Lung (tissue), 11 donors: ENCODE measurements at regions not wholly inside any gene's neighbourhood (a gene's known extent, or its start where the extent isn't known, plus 50 kb on each side); places are given as distances from the start of the nearest gene placed in this dataset.

Experiments
- ATAC-seq: fragments of 200-7000 bp; cut with Tn5 transposase; one replicate; pipeline ENCODE4 v1.9.1; 2020; ENCODE audit warnings: moderate number of reproducible peaks; ENCODE audit not compliant: insufficient read depth, low FRiP score
- DNase-seq, 3 donors: peaks; one replicate each; pipeline ENCODE4 v3.0.0-alpha.2; 2013 to 2017
- H3K27ac ChIP-seq, 2 donors: one replicate each; pipeline ENCODE4 v1.5.1; 2013; ENCODE audit warnings: mild to moderate bottlenecking in 2 of 2, moderate library complexity in 2 of 2, control low read depth in 1 of 2, inconsistent platforms in 1 of 2, low read depth in 1 of 2, low read length in 1 of 2
- H3K27me3 ChIP-seq, 3 donors: one replicate each; pipeline ENCODE4 v1.5.1; 2013; ENCODE audit warnings: low read length in 2 of 3; ENCODE audit not compliant: control insufficient read depth in 3 of 3, insufficient read depth in 3 of 3
- H3K36me3 ChIP-seq, 4 donors: one replicate each; pipeline ENCODE4 v1.5.1; 2013; ENCODE audit warnings: low read length in 4 of 4, mild to moderate bottlenecking in 1 of 4, moderate library complexity in 1 of 4; ENCODE audit not compliant: control insufficient read depth in 4 of 4, insufficient read depth in 4 of 4
- H3K4me1 ChIP-seq, 5 donors: one replicate each; pipeline ENCODE4 v1.5.1; 2013; ENCODE audit warnings: low read length in 5 of 5, mild to moderate bottlenecking in 2 of 5, moderate library complexity in 1 of 5; ENCODE audit not compliant: control insufficient read depth in 5 of 5, insufficient read depth in 5 of 5
- H3K4me3 ChIP-seq: one replicate; pipeline ENCODE4 v1.5.1; 2013; ENCODE audit warnings: mild to moderate bottlenecking, control low read depth, moderate library complexity
- H3K9ac ChIP-seq, 2 donors: one replicate each; pipeline ENCODE4 v1.5.1; 2013; ENCODE audit warnings: low read length in 2 of 2, control low read depth in 1 of 2; ENCODE audit not compliant: insufficient read depth in 1 of 2
- H3K9me3 ChIP-seq, 4 donors: one replicate each; pipeline ENCODE4 v1.5.1; 2013; ENCODE audit warnings: low read length in 3 of 4, mild to moderate bottlenecking in 1 of 4, moderate library complexity in 1 of 4; ENCODE audit not compliant: control insufficient read depth in 4 of 4, insufficient read depth in 3 of 4
- CTCF ChIP-seq: IDR thresholded peaks from 2 replicates; pipeline ENCODE4 v1.5.1; 2012; ENCODE audit warnings: mild to moderate bottlenecking; ENCODE audit errors: control extremely low read depth, extremely low read depth
- whole genome bisulfite sequencing, 2 donors: extraction: QIAGEN DNeasy Blood & Tissue Kit; methylation state at CpG; one replicate each; pipeline ENCODE4 v1.1.7; 2013; 5-methylcytosine and 5-hydroxymethylcytosine counted together
- donor health status: control.
- donor health status: control.
- donor health status: Bipolar disorder and iron deficiency.
- donor health status: healthy.
- donor health status: DM: yes; HTN: yes; CAD: no.

DNA sequence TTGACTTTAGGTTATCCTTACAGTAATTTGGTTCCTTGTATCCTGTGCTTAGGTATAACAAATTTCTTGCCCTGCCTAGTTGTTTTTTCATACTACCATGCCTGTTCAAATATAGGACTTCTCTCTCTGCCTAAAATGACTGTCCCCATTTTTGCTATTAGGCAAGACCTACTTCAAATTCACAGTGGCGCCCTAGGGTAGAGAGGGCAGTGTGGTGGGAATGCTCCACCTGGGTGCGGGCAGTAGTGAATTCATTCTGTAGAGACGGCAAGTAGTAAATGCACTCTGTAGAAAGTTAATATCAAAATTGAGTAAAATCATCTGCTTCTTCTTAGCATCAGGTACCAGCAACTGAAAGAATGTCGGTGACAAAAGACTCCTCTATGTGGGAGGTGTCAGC is 120.4 kb upstream of the RHOBTB1 start:
- H3K27me3 ChIP-seq, result no peaks in the 10 kb centered on the region
- no peak overlapping the region for H3K27ac ChIP-seq
- H3K9ac ChIP-seq, result no peak overlapping the region
- peaks cover 0 to 66% (median 5%) of the 10 kb centered on the region in 5 donors for H3K4me1 ChIP-seq
- ATAC-seq, result no peak
- no peak for DNase-seq
- no peak overlapping the region for H3K4me3 ChIP-seq
- H3K9me3 ChIP-seq, result no peaks in the 10 kb centered on the region
- H3K36me3 ChIP-seq, result no peaks in the 10 kb centered on the region
- TF ChIP-seq CTCF, result no peak
- WGBS, 2 donors, result 93% methylated on average over 4 of the region's 4 CpGs

DNA sequence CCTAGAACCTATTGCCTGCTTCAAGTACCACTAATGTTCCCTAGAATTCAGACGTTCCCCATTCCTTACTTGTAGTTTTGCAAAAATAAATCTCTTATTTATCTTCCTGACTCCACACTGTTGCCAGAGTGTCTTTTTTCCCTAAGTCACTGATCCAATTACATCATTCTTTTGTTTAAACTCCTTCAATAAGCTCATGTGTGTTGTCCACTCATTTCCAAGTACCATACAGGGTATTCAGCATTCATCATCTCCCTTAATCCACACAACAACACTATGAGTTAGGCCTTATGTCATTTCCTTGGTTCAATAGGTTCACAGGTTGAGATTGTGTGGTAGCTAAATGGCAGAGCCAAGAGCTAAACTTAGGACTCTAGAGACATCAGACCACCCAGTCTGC is 119.9 kb upstream of the RHOBTB1 start:
- TF ChIP-seq CTCF, result no peak
- Histone ChIP-seq H3K4me3 (no peak overlapping the region), H3K27me3 (no peaks in the 10 kb centered on the region), H3K9me3 (no peaks in the 10 kb centered on the region), H3K36me3 (no peaks in the 10 kb centered on the region), H3K4me1 (peaks cover 0 to 66% (median 5%) of the 10 kb centered on the region in 5 donors), H3K9ac (no peak overlapping the region), H3K27ac (no peak overlapping the region)
- DNase-seq (peak in 1 of 3 donors; percentile 44), ATAC-seq (no peak)
- 67 to 86% methylated on average over 1 of the region's 1 CpG for WGBS, 2 donors

- no peak overlapping the region for H3K9ac ChIP-seq
- ATAC-seq (no peak), DNase-seq (peak; percentile 63 to 92 (median 85))
- H3K36me3 ChIP-seq, result no peaks in the 10 kb centered on the region
- H3K27ac ChIP-seq, result no peak overlapping the region
- 61 to 78% methylated on average over 3 of the region's 3 CpGs for WGBS, 2 donors
- H3K4me1 ChIP-seq, result peaks cover 0 to 62% (median 5%) of the 10 kb centered on the region in 5 donors
- no peaks in the 10 kb centered on the region for H3K9me3 ChIP-seq
- no peak for TF ChIP-seq CTCF
- H3K27me3 ChIP-seq, result no peaks in the 10 kb centered on the region
- H3K4me3 ChIP-seq, result no peak overlapping the region
These were observed 119.0 kb upstream of the RHOBTB1 start for GRCh38 chr10:61063034-61063433.

DNA sequence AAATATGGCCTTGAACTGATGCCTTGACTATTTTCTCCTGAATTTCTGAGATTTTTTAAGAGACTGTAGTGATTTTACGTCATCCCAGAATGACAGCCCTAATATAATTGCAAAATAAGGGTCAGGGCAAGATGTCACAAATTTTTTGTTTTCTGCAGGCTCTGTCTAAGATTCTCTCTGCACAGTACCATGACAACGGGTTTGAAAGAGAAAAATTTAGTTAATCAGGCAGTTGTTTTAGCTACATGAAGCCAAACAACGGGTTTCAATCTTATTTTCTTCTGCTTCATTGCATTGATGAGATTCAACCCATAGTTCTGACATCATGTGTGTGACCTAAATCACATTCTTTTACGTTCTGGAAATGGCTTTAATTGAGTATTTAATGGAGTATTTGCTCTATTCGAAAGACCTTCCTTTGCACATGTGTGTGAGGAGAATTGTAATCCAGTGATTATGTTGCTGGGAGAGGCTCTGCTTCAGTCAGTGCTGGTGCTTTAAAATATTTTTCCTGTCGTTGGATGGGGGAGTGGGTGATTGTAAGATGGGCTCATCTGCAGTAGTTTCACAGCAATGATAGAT is 118.0 kb upstream of the RHOBTB1 start:
- no peak for TF ChIP-seq CTCF
- Histone ChIP-seq H3K9ac (no peak overlapping the region), H3K9me3 (no peaks in the 10 kb centered on the region), H3K27me3 (no peaks in the 10 kb centered on the region), H3K4me3 (no peak overlapping the region), H3K27ac (no peak overlapping the region), H3K4me1 (peaks cover 0 to 52% (median 5%) of the 10 kb centered on the region in 5 donors), H3K36me3 (no peaks in the 10 kb centered on the region)
- no peak for ATAC-seq
- 74 to 82% methylated on average over 6 of the region's 6 CpGs for WGBS, 2 donors
- DNase-seq, result no peak
